Calu3 (cell line): ENCODE measurements at regions not wholly inside any gene's neighbourhood (a gene's known extent, or its start where the extent isn't known, plus 50 kb on each side); places are given as distances from the start of the nearest gene placed in this dataset.

Experiments
- BruUV-seq: library from RNA; stranded (reverse); fragments of 400-500 nt; replicated peaks from 2 replicates; lab custom pipeline; 2021; lab: Mats Ljungman, UMichigan
- CTCF ChIA-PET: fragments of 300-600 bp; sonication (Branson Sonifier 250); formaldehyde crosslinking; loops from one replicate; lab custom pipeline; 2022; ENCODE audit warnings: antibody characterized with exemption; lab: Charles Lee
- DNase-seq: peaks from one replicate; pipeline ENCODE4 v3.0.0; 2022
- H3K27ac Mint-ChIP-seq: one replicate; pipeline ENCODE4 v1.8.0; 2022; ENCODE audit warnings: mixed read lengths; ENCODE audit not compliant: unreplicated experiment
- H3K27me3 Mint-ChIP-seq: one replicate; pipeline ENCODE4 v1.8.0; 2022; ENCODE audit warnings: mixed read lengths; ENCODE audit not compliant: unreplicated experiment
- H3K36me3 Mint-ChIP-seq: one replicate; pipeline ENCODE4 v1.8.0; 2022; ENCODE audit warnings: mild to moderate bottlenecking, moderate library complexity, mixed read lengths; ENCODE audit not compliant: insufficient read depth, unreplicated experiment
- H3K4me1 Mint-ChIP-seq: one replicate; pipeline ENCODE4 v1.8.0; 2022; ENCODE audit warnings: mild to moderate bottlenecking, low read depth, mixed read lengths; ENCODE audit not compliant: unreplicated experiment
- H3K4me3 Mint-ChIP-seq: one replicate; pipeline ENCODE4 v1.8.0; 2022; ENCODE audit warnings: mild to moderate bottlenecking, low read depth, moderate library complexity, mixed read lengths; ENCODE audit not compliant: unreplicated experiment
- H3K9me3 Mint-ChIP-seq: one replicate; pipeline ENCODE4 v1.8.0; 2022; ENCODE audit warnings: low read depth, mixed read lengths; ENCODE audit not compliant: unreplicated experiment
- CTCF ChIP-seq: fragments of 200-600 bp; IDR thresholded peaks from one replicate; pipeline ENCODE4 v1.8.0; 2022; ENCODE audit warnings: antibody characterized with exemption; ENCODE audit not compliant: unreplicated experiment
- intact Hi-C: fragments of 100-400 bp; cut with micrococcal nuclease; formaldehyde crosslinking; loops from one replicate; pipeline ENCODE4 v1.10.0; 2022; ENCODE audit not compliant: unreplicated experiment

- H3K36me3 Mint-ChIP-seq: no peaks in the 10 kb centered on the region
- BruUV-seq: no TSS peak
- intact Hi-C loops: no loop called here
- no peaks in the 10 kb centered on the region for H3K4me1 Mint-ChIP-seq
- no peak overlapping the region for H3K4me3 Mint-ChIP-seq
- no peak for TF ChIP-seq CTCF
- CTCF ChIA-PET: interaction anchor here (0.6 to 1.3 kb wide), 4 partner anchors 12 to 178 kb away, joined by 3 to 4 read pairs (median 3); partner anchors contain the start of gene RPS21
- DNase-seq: no peak
- H3K27ac Mint-ChIP-seq: no peak overlapping the region
- H3K9me3 Mint-ChIP-seq: no peaks in the 10 kb centered on the region
- peaks cover 92% of the 10 kb centered on the region for H3K27me3 Mint-ChIP-seq
Observed at GRCh38 chr20:62564456-62565245, 77.7 kb upstream of the SLCO4A1 start.

GRCh38 chr20:62566266-62566665 lies 76.0 kb upstream of the SLCO4A1 start:
- intact Hi-C loops: no loop called here
- no peak for TF ChIP-seq CTCF
- Mint-ChIP-seq H3K27ac (no peak overlapping the region), H3K9me3 (no peaks in the 10 kb centered on the region), H3K36me3 (peaks cover 5% of the 10 kb centered on the region), H3K27me3 (peaks cover 92% of the 10 kb centered on the region), H3K4me3 (no peak overlapping the region), H3K4me1 (no peaks in the 10 kb centered on the region)
- CTCF ChIA-PET: no interaction called here
- no TSS peak for BruUV-seq
- DNase-seq: no peak

GRCh38 chr20:62566771-62567170 lies 75.5 kb upstream of the SLCO4A1 start:
- Mint-ChIP-seq H3K27ac (no peak overlapping the region), H3K4me3 (no peak overlapping the region), H3K27me3 (peaks cover 92% of the 10 kb centered on the region), H3K36me3 (peaks cover 6% of the 10 kb centered on the region), H3K4me1 (no peaks in the 10 kb centered on the region), H3K9me3 (no peaks in the 10 kb centered on the region)
- no TSS peak for BruUV-seq
- TF ChIP-seq CTCF: no peak
- intact Hi-C loops: no loop called here
- CTCF ChIA-PET: no interaction called here
- DNase-seq: no peak

- no peak for TF ChIP-seq CTCF
- Mint-ChIP-seq H3K4me1 (no peaks in the 10 kb centered on the region), H3K4me3 (no peak overlapping the region), H3K36me3 (peaks cover 12% of the 10 kb centered on the region), H3K27ac (no peak overlapping the region), H3K9me3 (peaks cover 3% of the 10 kb centered on the region), H3K27me3 (peaks cover 92% of the 10 kb centered on the region)
- no peak for DNase-seq
- CTCF ChIA-PET: interaction anchor here (1.0 kb wide), 2 partner anchors 9 to 21 kb away, joined by 3 to 4 read pairs; no protein-coding TSS in a partner anchor
- intact Hi-C loops: no loop called here
- BruUV-seq: no TSS peak
Observed at GRCh38 chr20:62567246-62568044, 74.9 kb upstream of the SLCO4A1 start.
